LNCaP clone FGC (cell line): ENCODE measurements at regions not wholly inside any gene's neighbourhood (a gene's known extent, or its start where the extent isn't known, plus 50 kb on each side); places are given as distances from the start of the nearest gene placed in this dataset.
"Not testable (repeated sequence)": the region's sequence is repeated elsewhere in the genome, so short reads cannot be mapped to it uniquely, and the experiment has no call there.

Experiments
- DNase-seq: peaks from one replicate; pipeline ENCODE4 v3.0.0-alpha.2; 2011; ENCODE audit warnings: low read depth
- H3K4me3 ChIP-seq: 2 replicates; pipeline ENCODE4 v1.5.1; 2011; ENCODE audit warnings: mild to moderate bottlenecking, low read depth, low read length, control low read depth
- TF ChIP-seq, protein P1 (sequence below): IDR thresholded peaks from 2 replicates; pipeline ENCODE4 v1.5.1; 2012; ENCODE audit warnings: mild to moderate bottlenecking; ENCODE audit not compliant: control insufficient read depth, insufficient read depth; ENCODE audit errors: extremely low read depth

DNA sequence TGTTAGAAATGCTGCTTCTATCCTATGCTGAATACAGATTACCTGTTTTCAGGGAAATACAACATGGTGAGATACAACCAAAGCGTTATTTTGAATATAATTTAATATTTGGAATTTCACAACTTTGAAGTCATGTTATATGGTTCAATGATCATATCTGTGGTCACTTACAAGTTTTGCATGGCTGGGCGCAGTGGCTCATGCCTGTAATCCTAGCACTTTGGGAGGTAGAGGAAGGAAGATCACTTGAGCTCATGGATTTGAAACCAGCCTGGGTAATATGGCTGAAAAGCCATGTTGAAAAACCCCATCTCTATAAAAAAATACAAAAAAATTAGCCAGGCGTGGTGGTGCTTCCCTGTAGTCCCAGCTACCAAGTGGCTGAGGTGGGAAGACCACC lies 57.9 kb downstream of the DOP1B start:
- DNase-seq, result no peak
- TF ChIP-seq, protein P1, sequence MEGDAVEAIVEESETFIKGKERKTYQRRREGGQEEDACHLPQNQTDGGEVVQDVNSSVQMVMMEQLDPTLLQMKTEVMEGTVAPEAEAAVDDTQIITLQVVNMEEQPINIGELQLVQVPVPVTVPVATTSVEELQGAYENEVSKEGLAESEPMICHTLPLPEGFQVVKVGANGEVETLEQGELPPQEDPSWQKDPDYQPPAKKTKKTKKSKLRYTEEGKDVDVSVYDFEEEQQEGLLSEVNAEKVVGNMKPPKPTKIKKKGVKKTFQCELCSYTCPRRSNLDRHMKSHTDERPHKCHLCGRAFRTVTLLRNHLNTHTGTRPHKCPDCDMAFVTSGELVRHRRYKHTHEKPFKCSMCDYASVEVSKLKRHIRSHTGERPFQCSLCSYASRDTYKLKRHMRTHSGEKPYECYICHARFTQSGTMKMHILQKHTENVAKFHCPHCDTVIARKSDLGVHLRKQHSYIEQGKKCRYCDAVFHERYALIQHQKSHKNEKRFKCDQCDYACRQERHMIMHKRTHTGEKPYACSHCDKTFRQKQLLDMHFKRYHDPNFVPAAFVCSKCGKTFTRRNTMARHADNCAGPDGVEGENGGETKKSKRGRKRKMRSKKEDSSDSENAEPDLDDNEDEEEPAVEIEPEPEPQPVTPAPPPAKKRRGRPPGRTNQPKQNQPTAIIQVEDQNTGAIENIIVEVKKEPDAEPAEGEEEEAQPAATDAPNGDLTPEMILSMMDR, result no peak
- no peak overlapping the region for H3K4me3 ChIP-seq

- DNase-seq, result no peak
- TF ChIP-seq, protein P1, result no peak
- H3K4me3 ChIP-seq, result no peak overlapping the region
Measured at GRCh38 chr21:36217743-36218142, 61.1 kb downstream of the DOP1B start.

GRCh38 chr21:36218691-36219090 lies 62.1 kb downstream of the DOP1B start:
- no peak for DNase-seq
- TF ChIP-seq, protein P1, result no peak
- H3K4me3 ChIP-seq, result no peak overlapping the region

DNA sequence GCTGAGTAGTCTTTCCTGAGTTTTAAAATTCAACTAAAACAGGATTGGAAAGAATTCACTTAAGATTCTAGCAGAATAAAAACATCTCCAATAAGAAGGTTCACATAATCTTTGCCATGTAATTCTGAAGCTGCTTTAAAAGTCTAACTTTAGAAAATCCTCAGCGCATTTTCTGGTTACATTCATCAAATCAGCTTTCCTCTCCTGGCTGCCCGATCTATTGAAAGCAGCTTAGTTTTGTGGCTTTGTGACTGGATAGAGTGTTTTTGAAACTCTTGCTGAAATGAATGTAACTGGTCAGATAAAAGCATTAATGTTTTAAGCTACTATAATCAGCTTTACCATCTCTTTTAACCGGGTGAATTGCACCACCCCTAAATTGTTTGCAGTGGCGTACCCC lies 66.8 kb downstream of the DOP1B start:
- no peak overlapping the region for H3K4me3 ChIP-seq

DNA sequence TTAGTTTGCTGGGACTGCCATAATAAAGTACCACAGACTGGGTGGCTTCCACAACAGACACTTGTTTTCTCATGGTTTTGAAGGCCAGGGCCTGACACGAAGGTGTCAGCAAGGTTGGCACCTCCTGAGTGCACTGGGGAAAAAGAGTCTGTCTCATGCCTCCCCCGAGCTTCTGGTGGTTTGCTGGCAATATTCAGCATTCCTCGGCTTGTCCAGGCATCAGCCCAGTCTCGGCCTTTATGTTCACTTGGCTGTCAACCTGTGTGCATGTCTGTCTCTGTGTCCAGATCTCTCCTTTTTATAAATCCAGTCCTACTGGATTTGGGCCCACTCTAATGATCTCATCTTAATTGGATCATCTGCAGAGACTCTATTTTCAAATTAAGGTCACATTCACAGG lies 72.6 kb downstream of the DOP1B start:
- TF ChIP-seq, protein P1, result no peak

More for the DNA sequence above, 66.8 kb downstream of the DOP1B start:
- TF ChIP-seq, protein P1, result no peak
- no peak for DNase-seq

GRCh38 chr21:36231444-36231843 lies 74.8 kb downstream of the DOP1B start:
- not testable (repeated sequence) for H3K4me3 ChIP-seq, DNase-seq

More for the DNA sequence above, 72.6 kb downstream of the DOP1B start:
- no peak for DNase-seq
- no peak overlapping the region for H3K4me3 ChIP-seq

DNA sequence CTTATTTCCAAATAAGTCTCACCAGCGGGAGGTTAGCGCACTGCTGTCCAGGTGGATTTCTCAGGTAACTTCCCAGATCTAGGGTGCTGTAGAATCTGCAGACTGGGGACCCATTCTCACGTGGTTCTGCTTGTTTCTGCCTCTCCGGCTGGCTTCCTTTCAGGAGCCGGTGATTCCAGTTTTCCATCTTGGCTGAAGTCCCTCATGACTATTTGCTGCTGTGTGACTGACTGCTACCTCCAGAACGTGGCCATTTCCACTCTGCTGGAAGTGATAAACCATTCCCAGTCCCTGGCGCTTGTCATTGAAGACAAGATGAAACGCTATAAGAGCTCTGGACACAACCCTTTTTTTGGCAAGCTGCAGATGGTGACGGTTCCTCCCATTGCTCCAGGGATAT lies 76.0 kb downstream of the DOP1B start:
- TF ChIP-seq, protein P1, result no peak
- peak overlapping the region; percentile 2; the same call in 1 of the 2 replicates for H3K4me3 ChIP-seq
- peak; percentile 69 for DNase-seq
